Right atrium auricular region (tissue), 2 donors: ENCODE measurements at regions not wholly inside any gene's neighbourhood (a gene's known extent, or its start where the extent isn't known, plus 50 kb on each side); places are given as distances from the start of the nearest gene placed in this dataset.

Experiments
- DNase-seq: peaks from one replicate; pipeline ENCODE4 v3.0.0-alpha.2; 2019; ENCODE audit warnings: low spot score
- H3K27ac ChIP-seq, 2 donors: fragments of 200-600 bp; sonication (generic); 1 replicate in 1 of 2; 2 replicates in 1 of 2; pipeline ENCODE4 v1.5.1; 2016 to 2019
- H3K27me3 ChIP-seq, 2 donors: fragments of 200-600 bp; sonication (generic); one replicate each; pipeline versions ENCODE4 v1.5.1 to v1.6.0; 2017 to 2019
- H3K36me3 ChIP-seq: fragments of 200-600 bp; sonication (generic); one replicate; pipeline ENCODE4 v1.5.1; 2016
- H3K4me1 ChIP-seq, 2 donors: fragments of 200-600 bp; sonication (generic); one replicate each; pipeline versions ENCODE4 v1.5.1 to v1.6.0; 2017 to 2019
- H3K4me3 ChIP-seq, 2 donors: fragments of 200-600 bp; sonication (generic); 1 replicate in 1 of 2; 2 replicates in 1 of 2; pipeline ENCODE4 v1.5.1; 2017 to 2019; ENCODE audit warnings: mild to moderate bottlenecking in 1 of 2, moderate library complexity in 1 of 2
- H3K9me3 ChIP-seq, 2 donors: fragments of 200-600 bp; sonication (generic); one replicate each; pipeline ENCODE4 v1.5.1; 2019
- TF ChIP-seq, protein P1 (sequence below), 2 donors: fragments of 200-600 bp; sonication (generic); IDR thresholded peaks; one replicate each; pipeline ENCODE4 v1.5.1; 2019; ENCODE audit warnings: antibody characterized with exemption in 2 of 2

DNA sequence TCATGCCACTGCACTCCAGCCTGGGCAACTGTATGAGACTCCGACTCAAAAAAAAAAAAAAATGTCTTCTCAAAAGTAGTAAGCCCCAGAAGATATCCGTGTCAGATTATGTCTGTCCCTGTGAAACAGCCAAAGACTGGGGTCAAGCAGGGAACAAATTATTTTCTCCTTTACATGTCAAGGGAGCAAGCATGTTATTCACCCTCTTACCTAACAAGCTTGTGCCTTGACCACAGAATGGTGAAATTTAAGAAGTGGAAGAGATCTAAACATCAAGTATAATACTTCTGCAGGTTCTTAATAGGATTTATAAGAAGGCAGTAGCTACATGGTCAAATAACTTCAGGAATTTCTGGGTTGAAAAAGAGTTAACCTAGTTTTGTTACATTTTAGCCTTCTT is 187.9 kb downstream of the ZNF365 start:
- no peak overlapping the region for H3K27ac ChIP-seq
- no peaks in the 10 kb centered on the region for H3K9me3 ChIP-seq
- H3K4me3 ChIP-seq: no peak overlapping the region
- H3K4me1 ChIP-seq: peaks cover 0 to 5% of the 10 kb centered on the region in 2 donors
- H3K36me3 ChIP-seq: no peaks in the 10 kb centered on the region
- TF ChIP-seq, protein P1, sequence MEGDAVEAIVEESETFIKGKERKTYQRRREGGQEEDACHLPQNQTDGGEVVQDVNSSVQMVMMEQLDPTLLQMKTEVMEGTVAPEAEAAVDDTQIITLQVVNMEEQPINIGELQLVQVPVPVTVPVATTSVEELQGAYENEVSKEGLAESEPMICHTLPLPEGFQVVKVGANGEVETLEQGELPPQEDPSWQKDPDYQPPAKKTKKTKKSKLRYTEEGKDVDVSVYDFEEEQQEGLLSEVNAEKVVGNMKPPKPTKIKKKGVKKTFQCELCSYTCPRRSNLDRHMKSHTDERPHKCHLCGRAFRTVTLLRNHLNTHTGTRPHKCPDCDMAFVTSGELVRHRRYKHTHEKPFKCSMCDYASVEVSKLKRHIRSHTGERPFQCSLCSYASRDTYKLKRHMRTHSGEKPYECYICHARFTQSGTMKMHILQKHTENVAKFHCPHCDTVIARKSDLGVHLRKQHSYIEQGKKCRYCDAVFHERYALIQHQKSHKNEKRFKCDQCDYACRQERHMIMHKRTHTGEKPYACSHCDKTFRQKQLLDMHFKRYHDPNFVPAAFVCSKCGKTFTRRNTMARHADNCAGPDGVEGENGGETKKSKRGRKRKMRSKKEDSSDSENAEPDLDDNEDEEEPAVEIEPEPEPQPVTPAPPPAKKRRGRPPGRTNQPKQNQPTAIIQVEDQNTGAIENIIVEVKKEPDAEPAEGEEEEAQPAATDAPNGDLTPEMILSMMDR (IDR thresholded peaks at IDR 0.05): no peak
- no peaks in the 10 kb centered on the region for H3K27me3 ChIP-seq
- DNase-seq: no peak

DNA sequence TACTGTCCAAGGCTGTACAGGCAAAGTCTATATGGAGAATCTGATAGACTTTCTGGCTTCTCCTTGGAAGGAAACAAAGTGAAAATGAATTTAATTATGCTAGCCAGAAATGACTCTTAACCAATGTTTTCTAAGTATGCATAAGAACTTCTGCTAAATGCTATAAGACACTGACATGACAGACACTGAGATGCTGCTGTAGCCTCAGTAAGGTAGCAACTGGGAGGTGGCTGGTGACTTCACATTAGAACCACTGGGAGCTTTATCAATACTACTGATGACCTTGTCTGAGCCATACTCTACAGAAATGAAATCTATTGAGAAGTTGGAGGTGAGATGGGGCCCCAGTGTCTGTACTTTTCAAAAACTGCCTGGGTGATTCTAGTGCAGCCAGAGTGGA is 188.6 kb downstream of the ZNF365 start:
- H3K4me3 ChIP-seq: no peak overlapping the region
- TF ChIP-seq, protein P1 (IDR thresholded peaks at IDR 0.05): no peak

DNA sequence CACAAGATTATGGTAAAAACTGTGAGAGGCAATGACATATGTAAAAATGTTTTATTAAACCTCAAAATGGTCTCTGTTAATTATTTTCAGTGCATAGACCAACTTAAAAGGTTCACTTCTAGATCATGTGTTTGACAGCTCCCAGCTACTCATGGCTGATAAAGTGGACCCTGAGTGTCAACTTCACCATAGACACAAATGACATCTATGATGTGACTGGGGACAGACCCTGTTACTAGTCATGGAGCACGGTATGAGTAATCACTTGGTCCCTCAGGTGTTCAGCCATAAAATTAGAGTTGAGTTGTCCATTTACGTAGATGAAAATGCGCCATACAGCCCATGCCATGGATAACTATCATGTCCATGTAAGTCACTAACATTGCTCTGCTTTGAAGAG is 199.8 kb downstream of the ZNF365 start:
- TF ChIP-seq, protein P1 (IDR thresholded peaks at IDR 0.05): no peak
- H3K4me1 ChIP-seq: no peaks in the 10 kb centered on the region
- no peaks in the 10 kb centered on the region for H3K36me3 ChIP-seq
- DNase-seq: no peak
- no peak overlapping the region for H3K4me3 ChIP-seq
- H3K27me3 ChIP-seq: no peaks in the 10 kb centered on the region
- no peak overlapping the region for H3K27ac ChIP-seq
- no peaks in the 10 kb centered on the region for H3K9me3 ChIP-seq

More for the DNA sequence above, 188.6 kb downstream of the ZNF365 start:
- Histone ChIP-seq H3K36me3 (no peaks in the 10 kb centered on the region), H3K4me1 (peaks cover 0 to 5% of the 10 kb centered on the region in 2 donors), H3K27ac (peak overlapping the region; percentile 6 to 56), H3K9me3 (no peaks in the 10 kb centered on the region), H3K27me3 (no peaks in the 10 kb centered on the region)
- no peak for DNase-seq

DNA sequence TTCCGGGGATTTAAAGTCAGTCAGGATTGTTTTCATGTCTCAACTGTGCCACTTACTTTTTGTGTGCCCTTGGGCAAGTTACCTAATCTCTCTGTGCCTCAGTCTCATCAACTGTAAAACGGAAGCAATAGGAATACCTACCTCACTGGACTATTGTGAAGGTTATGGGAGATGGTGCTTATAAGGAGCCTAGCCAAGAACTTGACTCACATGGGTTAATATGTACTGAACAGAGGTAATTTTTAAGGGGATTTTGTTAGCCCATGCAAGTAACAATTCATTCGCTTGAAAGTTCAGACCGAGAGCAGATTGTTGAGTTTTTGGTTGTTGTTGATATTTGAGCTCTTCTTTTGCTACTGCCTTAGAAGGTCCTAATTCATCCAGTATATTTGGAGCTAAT is 202.9 kb downstream of the ZNF365 start:
- no peak overlapping the region for H3K4me3 ChIP-seq
- no peak for DNase-seq
- H3K36me3 ChIP-seq: no peaks in the 10 kb centered on the region
- H3K27me3 ChIP-seq: no peaks in the 10 kb centered on the region
- no peaks in the 10 kb centered on the region for H3K9me3 ChIP-seq
- H3K4me1 ChIP-seq: peaks cover 0 to 10% of the 10 kb centered on the region in 2 donors
- no peak overlapping the region for H3K27ac ChIP-seq
- TF ChIP-seq, protein P1 (IDR thresholded peaks at IDR 0.05): no peak

DNA sequence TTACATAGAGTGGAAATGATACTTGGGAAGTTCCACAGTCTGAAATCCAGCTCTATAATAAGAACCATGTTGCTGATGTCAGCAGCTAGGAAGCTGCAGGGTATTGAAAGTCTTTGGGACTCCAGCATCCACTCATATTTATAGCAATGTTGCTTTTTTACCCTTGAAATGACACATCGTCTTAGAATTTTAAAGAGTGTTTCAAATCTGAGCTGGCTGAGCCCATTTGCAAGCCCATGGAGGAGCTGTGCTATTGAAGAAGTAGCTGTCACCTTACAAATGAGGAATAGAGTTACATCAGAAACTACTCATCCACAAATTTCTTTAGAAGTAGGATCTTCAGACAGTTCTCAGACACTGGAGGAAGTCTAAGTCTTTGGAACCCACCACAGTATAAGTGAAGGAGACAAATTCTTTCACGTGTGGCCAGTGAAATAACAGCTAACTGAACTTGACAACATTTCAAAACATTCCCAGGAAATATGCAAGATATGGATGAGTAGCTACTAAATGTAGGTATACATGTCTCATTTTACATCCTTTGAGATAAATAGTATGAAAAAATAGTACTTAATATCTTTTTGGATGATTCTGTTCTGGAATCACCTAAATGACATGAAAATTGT is 203.6 kb downstream of the ZNF365 start:
- Histone ChIP-seq H3K4me3 (no peak overlapping the region), H3K4me1 (peaks cover 0 to 18% of the 10 kb centered on the region in 2 donors)

More for the DNA sequence above, 203.6 kb downstream of the ZNF365 start:
- Histone ChIP-seq H3K27ac (no peak overlapping the region), H3K27me3 (no peaks in the 10 kb centered on the region), H3K36me3 (no peaks in the 10 kb centered on the region), H3K9me3 (no peaks in the 10 kb centered on the region)
- TF ChIP-seq, protein P1 (IDR thresholded peaks at IDR 0.05): no peak
- DNase-seq: no peak
